Neuron (in vitro differentiated cells): ENCODE measurements at regions not wholly inside any gene's neighbourhood (a gene's known extent, or its start where the extent isn't known, plus 50 kb on each side); places are given as distances from the start of the nearest gene placed in this dataset.
"Not testable (repeated sequence)": the region's sequence is repeated elsewhere in the genome, so short reads cannot be mapped to it uniquely, and the experiment has no call there.

ENCODE experiments used
- H2AFZ ChIP-seq: one replicate; pipeline ENCODE4 v1.6.1; 2013; ENCODE audit warnings: low read depth, mild to moderate bottlenecking, inconsistent platforms, low read length, moderate library complexity
- H3K27me3 ChIP-seq: one replicate; pipeline ENCODE4 v1.6.1; 2013; ENCODE audit warnings: low read length; ENCODE audit not compliant: insufficient read depth
- H3K36me3 ChIP-seq: one replicate; pipeline ENCODE4 v1.6.1; 2013; ENCODE audit warnings: low read length; ENCODE audit not compliant: insufficient read depth
- H3K4me1 ChIP-seq: one replicate; pipeline ENCODE4 v1.6.1; 2013; ENCODE audit warnings: low read length; ENCODE audit not compliant: insufficient read depth
- H3K4me3 ChIP-seq: 2 replicates; pipeline ENCODE4 v1.5.1; 2013; ENCODE audit warnings: mild to moderate bottlenecking, low read length, moderate library complexity
- H3K9me3 ChIP-seq: one replicate; pipeline ENCODE4 v1.6.1; 2013; ENCODE audit warnings: low read length

- H2AFZ ChIP-seq = no peak overlapping the region
- H3K4me3 ChIP-seq = no peak overlapping the region
- H3K36me3 ChIP-seq = no peaks in the 10 kb centered on the region
- no peaks in the 10 kb centered on the region for H3K9me3 ChIP-seq
- peaks cover 5% of the 10 kb centered on the region for H3K27me3 ChIP-seq
- H3K4me1 ChIP-seq = no peaks in the 10 kb centered on the region
Observed at GRCh38 chr13:78540058-78540457, 63.3 kb downstream of the POU4F1 start.

GRCh38 chr13:78526044-78526443 is 77.3 kb downstream of the POU4F1 start:
- H3K4me1 ChIP-seq, H3K27me3 ChIP-seq, H3K4me3 ChIP-seq, H3K9me3 ChIP-seq, H2AFZ ChIP-seq, H3K36me3 ChIP-seq: not testable (repeated sequence)

DNA sequence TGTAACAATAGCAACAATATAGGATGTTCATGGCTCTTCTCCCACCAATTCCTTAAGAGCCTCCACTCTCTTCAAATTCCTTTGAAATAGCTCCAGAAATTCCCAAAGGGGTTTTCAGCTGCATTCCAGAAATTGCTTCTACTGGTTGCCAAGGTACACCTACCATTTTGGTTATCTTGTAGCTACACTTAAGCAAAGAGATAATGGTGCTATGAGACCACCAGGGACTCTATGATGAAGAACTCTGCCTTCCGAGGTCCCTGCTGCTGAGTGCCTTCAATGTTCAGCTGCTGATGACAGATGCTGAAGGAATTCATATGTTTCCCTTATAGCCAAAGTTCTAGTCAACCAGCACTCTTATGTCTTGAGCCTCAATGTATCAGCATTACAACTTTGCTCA is 78.4 kb downstream of the POU4F1 start:
- no peak overlapping the region for H2AFZ ChIP-seq
- H3K27me3 ChIP-seq = no peaks in the 10 kb centered on the region
- H3K9me3 ChIP-seq = peaks cover 2% of the 10 kb centered on the region
- H3K4me1 ChIP-seq = no peaks in the 10 kb centered on the region
- no peak overlapping the region for H3K4me3 ChIP-seq
- no peaks in the 10 kb centered on the region for H3K36me3 ChIP-seq

GRCh38 chr13:78521091-78521490 is 82.3 kb downstream of the POU4F1 start:
- Histone ChIP-seq H3K4me1 (no peaks in the 10 kb centered on the region), H3K4me3 (no peak overlapping the region), H3K9me3 (peaks cover 3% of the 10 kb centered on the region), H3K36me3 (no peaks in the 10 kb centered on the region), H2AFZ (no peak overlapping the region), H3K27me3 (no peaks in the 10 kb centered on the region)

DNA sequence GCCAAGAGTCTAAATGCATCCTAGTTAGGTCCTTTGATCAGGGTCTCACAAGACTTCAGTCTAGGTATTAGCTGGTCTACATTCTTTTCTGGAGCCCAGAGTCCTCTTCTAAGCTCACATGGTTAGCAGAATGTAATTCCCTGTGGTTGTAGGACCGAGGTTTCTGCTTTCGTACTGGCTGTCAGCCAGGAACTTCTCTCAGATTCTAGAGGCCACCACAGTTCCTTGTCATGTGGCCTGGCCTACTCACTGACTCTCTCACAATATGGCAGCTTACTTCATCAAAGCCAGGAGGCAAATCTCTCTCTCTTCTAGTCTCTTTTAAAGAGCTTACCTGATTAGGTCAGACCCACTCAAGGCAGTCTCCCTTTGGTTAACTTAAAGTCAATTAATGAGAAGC is 82.9 kb downstream of the POU4F1 start:
- H3K9me3 ChIP-seq = peaks cover 3% of the 10 kb centered on the region
- H3K27me3 ChIP-seq = no peaks in the 10 kb centered on the region
- H3K4me3 ChIP-seq = no peak overlapping the region
- no peaks in the 10 kb centered on the region for H3K4me1 ChIP-seq
- H2AFZ ChIP-seq = no peak overlapping the region
- no peaks in the 10 kb centered on the region for H3K36me3 ChIP-seq

GRCh38 chr13:78518482-78518881 is 84.9 kb downstream of the POU4F1 start:
- not testable (repeated sequence) for H3K4me3 ChIP-seq, H3K36me3 ChIP-seq, H3K9me3 ChIP-seq, H2AFZ ChIP-seq, H3K4me1 ChIP-seq, H3K27me3 ChIP-seq

DNA sequence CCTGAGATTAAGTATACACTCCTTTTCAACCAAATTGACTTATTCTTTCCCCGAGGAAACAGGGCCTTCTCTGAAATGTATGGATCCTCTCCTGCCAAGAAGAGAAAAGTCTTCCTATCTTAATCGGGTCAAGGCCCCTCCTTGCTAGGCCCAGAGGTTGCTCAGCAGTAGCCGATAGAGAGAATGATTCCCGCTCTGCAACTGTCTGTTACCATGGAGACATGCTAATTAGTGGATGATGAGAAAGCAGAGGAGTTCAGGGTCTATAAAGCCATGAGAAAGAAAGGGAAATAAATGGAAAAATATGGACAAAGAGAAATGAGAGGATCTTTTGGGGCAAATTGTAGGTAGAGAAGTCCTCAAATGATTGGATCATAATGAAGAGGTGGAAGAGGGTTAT is 103.5 kb downstream of the POU4F1 start:
- no peaks in the 10 kb centered on the region for H3K27me3 ChIP-seq
- no peaks in the 10 kb centered on the region for H3K9me3 ChIP-seq
- no peak overlapping the region for H2AFZ ChIP-seq
- no peaks in the 10 kb centered on the region for H3K36me3 ChIP-seq
- H3K4me3 ChIP-seq = no peak overlapping the region
- H3K4me1 ChIP-seq = peaks cover 10% of the 10 kb centered on the region

GRCh38 chr13:78497702-78498355 is 105.5 kb downstream of the POU4F1 start:
- H3K27me3 ChIP-seq = no peaks in the 10 kb centered on the region
- H3K9me3 ChIP-seq = no peaks in the 10 kb centered on the region
- no peak overlapping the region for H3K4me3 ChIP-seq
- peaks cover 10% of the 10 kb centered on the region for H3K4me1 ChIP-seq
- no peak overlapping the region for H2AFZ ChIP-seq
- H3K36me3 ChIP-seq = no peaks in the 10 kb centered on the region

DNA sequence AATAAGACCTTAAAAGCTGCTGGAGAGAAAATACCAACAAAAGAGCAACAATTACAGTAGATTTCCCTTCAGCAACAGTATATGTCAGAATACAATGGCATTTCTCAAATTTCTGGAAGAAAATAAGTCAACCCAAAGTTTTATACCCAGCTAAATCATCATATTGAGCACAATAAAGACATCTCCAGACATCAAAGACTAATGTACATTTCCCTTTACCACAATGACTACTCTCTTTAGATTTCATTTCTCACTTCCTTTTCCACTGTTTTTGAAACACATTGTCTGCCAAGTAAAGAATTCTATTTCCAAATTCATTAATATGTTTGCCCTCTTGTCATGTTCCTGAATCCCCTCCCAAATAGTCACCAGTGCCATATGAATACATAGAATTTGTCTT is 111.4 kb downstream of the POU4F1 start:
- Histone ChIP-seq H3K4me3 (no peak overlapping the region), H3K36me3 (no peaks in the 10 kb centered on the region), H2AFZ (no peak overlapping the region), H3K4me1 (no peaks in the 10 kb centered on the region), H3K27me3 (no peaks in the 10 kb centered on the region), H3K9me3 (no peaks in the 10 kb centered on the region)

GRCh38 chr13:78490225-78490624 is 113.1 kb downstream of the POU4F1 start:
- not testable (repeated sequence) for H3K36me3 ChIP-seq, H2AFZ ChIP-seq, H3K27me3 ChIP-seq, H3K9me3 ChIP-seq, H3K4me3 ChIP-seq, H3K4me1 ChIP-seq

DNA sequence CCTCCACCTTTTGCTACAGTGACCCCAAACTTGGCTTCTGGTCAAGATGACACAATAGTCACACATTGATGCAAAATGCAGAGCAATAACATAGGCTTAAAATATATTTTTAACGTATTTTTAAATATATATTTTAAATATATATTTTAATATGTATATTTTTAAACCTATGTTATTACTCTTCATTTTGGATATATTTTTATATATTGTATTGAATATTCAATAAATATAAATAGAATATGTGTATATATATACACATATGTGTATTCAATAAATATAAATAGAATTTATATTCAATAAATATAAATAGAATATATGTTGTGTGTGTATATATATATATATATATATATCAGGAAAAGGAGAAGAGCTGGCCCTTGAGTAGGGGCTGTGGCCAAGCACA is 115.6 kb downstream of the POU4F1 start:
- H3K27me3 ChIP-seq = no peaks in the 10 kb centered on the region
- no peaks in the 10 kb centered on the region for H3K9me3 ChIP-seq
- H3K36me3 ChIP-seq = no peaks in the 10 kb centered on the region
- no peak overlapping the region for H2AFZ ChIP-seq
- H3K4me1 ChIP-seq = no peaks in the 10 kb centered on the region
- no peak overlapping the region for H3K4me3 ChIP-seq

DNA sequence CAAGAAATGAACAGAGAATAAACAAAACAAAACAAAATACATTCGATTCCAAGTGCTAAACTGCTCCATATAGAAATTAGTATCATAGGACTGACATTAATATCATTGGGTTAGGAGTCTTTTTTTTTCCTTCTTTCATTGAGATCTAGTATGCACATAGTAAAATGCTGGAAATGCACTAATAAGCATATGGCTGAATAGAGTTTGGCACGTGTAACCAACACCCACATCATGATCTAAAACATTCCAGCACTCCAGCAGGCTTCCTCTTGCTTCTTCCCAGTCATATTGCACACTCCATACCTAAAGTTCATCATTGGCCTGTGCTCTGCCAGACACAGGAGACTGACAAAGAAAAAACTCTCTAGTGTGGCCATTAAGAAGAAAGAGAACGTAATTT is 117.5 kb downstream of the POU4F1 start:
- Histone ChIP-seq H3K4me3 (no peak overlapping the region), H3K27me3 (no peaks in the 10 kb centered on the region), H3K9me3 (no peaks in the 10 kb centered on the region), H3K36me3 (no peaks in the 10 kb centered on the region), H2AFZ (no peak overlapping the region), H3K4me1 (no peaks in the 10 kb centered on the region)

DNA sequence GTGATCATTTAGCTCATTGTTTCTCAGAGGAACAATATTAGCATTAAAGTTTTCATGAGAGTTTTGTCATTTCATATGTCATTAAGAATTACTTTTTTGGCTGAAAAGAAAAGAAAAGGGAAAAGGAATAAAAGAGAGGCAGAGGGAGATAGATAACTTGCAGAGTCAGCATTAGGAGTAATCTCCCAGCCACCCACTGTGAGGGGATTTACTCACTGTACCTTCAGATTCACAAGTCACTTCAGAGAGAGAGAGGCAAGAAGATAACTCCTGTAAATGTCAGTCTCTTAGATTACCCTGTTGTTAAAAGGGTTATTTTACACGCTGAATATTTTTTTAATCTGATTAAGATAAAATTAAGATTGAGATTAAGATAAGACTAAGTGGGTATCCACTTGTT is 125.2 kb downstream of the POU4F1 start:
- H3K27me3 ChIP-seq = no peaks in the 10 kb centered on the region
- no peaks in the 10 kb centered on the region for H3K4me1 ChIP-seq
- H3K4me3 ChIP-seq = no peak overlapping the region
- no peaks in the 10 kb centered on the region for H3K36me3 ChIP-seq
- no peak overlapping the region for H2AFZ ChIP-seq
- no peaks in the 10 kb centered on the region for H3K9me3 ChIP-seq

DNA sequence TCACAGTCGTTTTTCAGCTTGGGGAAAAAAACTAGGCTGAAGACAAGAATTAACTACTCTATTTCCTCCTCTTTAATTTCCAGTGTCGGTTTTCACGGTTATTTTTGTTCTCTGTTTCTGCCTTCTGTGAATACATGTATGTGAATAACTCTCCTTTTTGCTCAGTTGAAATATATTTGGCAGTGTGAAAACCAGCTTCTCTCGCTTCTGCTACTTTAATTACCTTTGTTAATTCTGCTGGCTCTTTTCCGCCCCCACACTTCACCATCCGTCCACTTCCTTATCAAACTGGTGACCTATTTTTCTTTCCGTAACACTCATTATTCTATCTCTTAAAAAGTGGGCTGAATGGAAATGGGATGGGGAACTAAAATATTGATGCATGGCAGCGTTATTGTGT is 126.4 kb downstream of the POU4F1 start:
- no peak overlapping the region for H2AFZ ChIP-seq
- H3K36me3 ChIP-seq = no peaks in the 10 kb centered on the region
- H3K9me3 ChIP-seq = no peaks in the 10 kb centered on the region
- H3K4me3 ChIP-seq = no peak overlapping the region
- no peaks in the 10 kb centered on the region for H3K4me1 ChIP-seq
- no peaks in the 10 kb centered on the region for H3K27me3 ChIP-seq
